ENCODE measurements at regions not wholly inside any gene's neighbourhood (a gene's known extent, or its start where the extent isn't known, plus 50 kb on each side); places are given as distances from the start of the nearest gene placed in this dataset.

DNA sequence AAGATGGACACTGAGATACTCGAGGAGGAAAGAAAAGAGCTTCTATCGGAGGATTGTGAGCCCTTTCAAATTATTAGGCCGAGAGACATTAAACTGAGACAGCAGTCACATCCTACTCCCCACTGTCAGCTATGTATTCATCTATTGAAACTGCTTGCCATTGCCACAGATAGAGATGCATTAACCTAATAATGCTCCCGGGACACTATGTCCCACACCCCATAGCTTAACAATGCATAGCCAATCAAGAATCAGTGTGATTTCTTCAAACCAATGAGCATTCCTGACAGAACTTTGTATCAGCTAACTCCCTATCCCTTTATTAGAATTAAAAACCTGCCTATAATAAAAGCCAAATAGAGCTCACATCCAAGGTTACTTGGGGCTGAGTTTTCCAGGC is 118.1 kb upstream of the NEIL3 start:
- H3K9me3 ChIP-seq (replicated peaks; ENCODE audit: control insufficient read depth, insufficient read depth, low read length): no peaks in the 10 kb centered on the region
- H3K27ac ChIP-seq (ENCODE audit: insufficient read depth, low read depth, low read length): no peak overlapping the region
- no peak overlapping the region for H3K4me3 ChIP-seq (replicated peaks in 1 of 3; ENCODE audit: insufficient read depth in 1 of 3, low read depth in 1 of 3, low read length in 3 of 3)
- POLR2A ChIA-PET: no interaction called here
- no peak overlapping the region for H3K4me2 ChIP-seq (ENCODE audit: insufficient read depth, low read length)
- no peaks in the 10 kb centered on the region for H3K27me3 ChIP-seq (ENCODE audit: control insufficient read depth in 2 of 2, insufficient read depth in 2 of 2, low read length in 2 of 2)
- intact Hi-C loops (cut with micrococcal nuclease) (no loop called here), dilution Hi-C loops (cut with MboI; ENCODE audit: extremely low pct_ligation_motif_present, low sequenced_read_pairs) (no loop called here)
- no peak for TF ChIP-seq POLR2A (IDR thresholded peaks at IDR 0.05; ENCODE audit: low read depth, low read length)
- no peak for TF ChIP-seq EZH2 (IDR thresholded peaks at IDR 0.05; ENCODE audit: borderline replicate concordance, low read depth, low read length, severe bottlenecking)
- TF ChIP-seq POLR2AphosphoS5 (IDR thresholded peaks at IDR 0.05; ENCODE audit: insufficient read depth, low read depth, low read length): no peak
- TF ChIP-seq FOS (IDR thresholded peaks at IDR 0.05; ENCODE audit: borderline replicate concordance, insufficient read depth, low read length): no peak
- TF ChIP-seq, protein P1, sequence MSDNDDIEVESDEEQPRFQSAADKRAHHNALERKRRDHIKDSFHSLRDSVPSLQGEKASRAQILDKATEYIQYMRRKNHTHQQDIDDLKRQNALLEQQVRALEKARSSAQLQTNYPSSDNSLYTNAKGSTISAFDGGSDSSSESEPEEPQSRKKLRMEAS (IDR thresholded peaks at IDR 0.05; ENCODE audit: insufficient read depth, insufficient read length): no peak
- TF ChIP-seq JUN (IDR thresholded peaks at IDR 0.05; ENCODE audit: borderline replicate concordance, insufficient read depth, insufficient read length, low read depth): no peak
- TF ChIP-seq MYC (IDR thresholded peaks at IDR 0.05; ENCODE audit: low read depth, low read length): no peak
- no peaks in the 10 kb centered on the region for H4K20me1 ChIP-seq (replicated peaks; ENCODE audit: control insufficient read depth, extremely low read depth, insufficient read depth, low read length)
- FAIRE-seq: no peak
- H3K36me3 ChIP-seq (ENCODE audit: control insufficient read depth in 2 of 2, extremely low read depth in 1 of 2, insufficient read depth in 2 of 2, low read length in 2 of 2): no peaks in the 10 kb centered on the region
- no peak for DNase-seq (ENCODE audit: low read depth, low spot score)
- H3K79me2 ChIP-seq (ENCODE audit: control insufficient read depth, insufficient read depth, low read length): no peaks in the 10 kb centered on the region
- no peaks in the 10 kb centered on the region for H3K4me1 ChIP-seq (ENCODE audit: control insufficient read depth, extremely low read depth, insufficient read depth, low read length)
- CTCF ChIA-PET: interaction anchor here (0.9 to 1.0 kb wide), 2 partner anchors 9 to 24 kb away, joined by 3 read pairs; no protein-coding TSS in a partner anchor
- no peak overlapping the region for H3K9ac ChIP-seq (replicated peaks; ENCODE audit: extremely low read depth, insufficient read depth, low read length)
- no peak overlapping the region for H2AFZ ChIP-seq (ENCODE audit: low read depth, low read length)
- BruUV-seq (replicated peaks): no TSS peak
- H3K9me1 ChIP-seq (replicated peaks; ENCODE audit: control insufficient read depth, extremely low read depth, insufficient read depth, low read length): no peaks in the 10 kb centered on the region

DNA sequence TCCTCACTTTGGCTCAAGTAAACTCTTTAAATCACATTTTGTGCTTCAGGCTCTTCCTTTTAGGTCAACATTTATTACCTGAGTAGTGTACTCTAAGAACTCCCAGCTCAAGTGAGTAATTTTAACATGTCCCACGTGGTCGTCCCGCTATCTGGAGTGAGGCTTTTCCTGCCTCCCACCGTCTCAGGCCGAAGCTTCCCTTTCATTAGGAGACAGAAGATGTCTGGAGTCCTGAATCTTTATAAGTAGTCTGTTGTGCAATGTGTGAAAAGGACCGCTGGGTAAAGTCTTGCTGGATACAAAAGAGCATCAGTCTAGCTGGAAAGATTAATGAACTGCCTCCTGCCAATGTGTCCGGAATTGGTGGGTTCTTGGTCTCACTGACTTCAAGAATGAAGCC is 117.7 kb upstream of the NEIL3 start:
- FAIRE-seq (no peak), DNase-seq (ENCODE audit: low read depth, low spot score) (no peak)
- dilution Hi-C loops (cut with MboI; ENCODE audit: extremely low pct_ligation_motif_present, low sequenced_read_pairs) (no loop called here), intact Hi-C loops (cut with micrococcal nuclease) (no loop called here)
- POLR2A ChIA-PET: no interaction called here
- Histone ChIP-seq H3K9ac (replicated peaks; ENCODE audit: extremely low read depth, insufficient read depth, low read length) (no peak overlapping the region), H3K4me2 (ENCODE audit: insufficient read depth, low read length) (no peak overlapping the region), H3K27me3 (ENCODE audit: control insufficient read depth in 2 of 2, insufficient read depth in 2 of 2, low read length in 2 of 2) (no peaks in the 10 kb centered on the region), H4K20me1 (replicated peaks; ENCODE audit: control insufficient read depth, extremely low read depth, insufficient read depth, low read length) (no peaks in the 10 kb centered on the region), H3K27ac (ENCODE audit: insufficient read depth, low read depth, low read length) (no peak overlapping the region), H3K36me3 (ENCODE audit: control insufficient read depth in 2 of 2, extremely low read depth in 1 of 2, insufficient read depth in 2 of 2, low read length in 2 of 2) (no peaks in the 10 kb centered on the region), H3K4me1 (ENCODE audit: control insufficient read depth, extremely low read depth, insufficient read depth, low read length) (no peaks in the 10 kb centered on the region), H3K9me3 (replicated peaks; ENCODE audit: control insufficient read depth, insufficient read depth, low read length) (no peaks in the 10 kb centered on the region), H3K79me2 (ENCODE audit: control insufficient read depth, insufficient read depth, low read length) (no peaks in the 10 kb centered on the region), H3K4me3 (replicated peaks in 1 of 3; ENCODE audit: insufficient read depth in 1 of 3, low read depth in 1 of 3, low read length in 3 of 3) (no peak overlapping the region), H2AFZ (ENCODE audit: low read depth, low read length) (no peak overlapping the region), H3K9me1 (replicated peaks; ENCODE audit: control insufficient read depth, extremely low read depth, insufficient read depth, low read length) (no peaks in the 10 kb centered on the region)
- CTCF ChIA-PET: interaction anchor here (0.9 to 1.0 kb wide), 2 partner anchors 8 to 25 kb away, joined by 3 read pairs; no protein-coding TSS in a partner anchor
- BruUV-seq (replicated peaks): no TSS peak
- TF ChIP-seq JUN (IDR thresholded peaks at IDR 0.05; ENCODE audit: borderline replicate concordance, insufficient read depth, insufficient read length, low read depth) (no peak), EZH2 (IDR thresholded peaks at IDR 0.05; ENCODE audit: borderline replicate concordance, low read depth, low read length, severe bottlenecking) (no peak), FOS (IDR thresholded peaks at IDR 0.05; ENCODE audit: borderline replicate concordance, insufficient read depth, low read length) (no peak), MYC (IDR thresholded peaks at IDR 0.05; ENCODE audit: low read depth, low read length) (no peak), POLR2A (IDR thresholded peaks at IDR 0.05; ENCODE audit: low read depth, low read length) (no peak), GATA2 (IDR thresholded peaks at IDR 0.05; ENCODE audit: insufficient read depth, insufficient read length, low read depth, low read length) (no peak), POLR2AphosphoS5 (IDR thresholded peaks at IDR 0.05; ENCODE audit: insufficient read depth, low read depth, low read length) (no peak)
- TF ChIP-seq, protein P2, sequence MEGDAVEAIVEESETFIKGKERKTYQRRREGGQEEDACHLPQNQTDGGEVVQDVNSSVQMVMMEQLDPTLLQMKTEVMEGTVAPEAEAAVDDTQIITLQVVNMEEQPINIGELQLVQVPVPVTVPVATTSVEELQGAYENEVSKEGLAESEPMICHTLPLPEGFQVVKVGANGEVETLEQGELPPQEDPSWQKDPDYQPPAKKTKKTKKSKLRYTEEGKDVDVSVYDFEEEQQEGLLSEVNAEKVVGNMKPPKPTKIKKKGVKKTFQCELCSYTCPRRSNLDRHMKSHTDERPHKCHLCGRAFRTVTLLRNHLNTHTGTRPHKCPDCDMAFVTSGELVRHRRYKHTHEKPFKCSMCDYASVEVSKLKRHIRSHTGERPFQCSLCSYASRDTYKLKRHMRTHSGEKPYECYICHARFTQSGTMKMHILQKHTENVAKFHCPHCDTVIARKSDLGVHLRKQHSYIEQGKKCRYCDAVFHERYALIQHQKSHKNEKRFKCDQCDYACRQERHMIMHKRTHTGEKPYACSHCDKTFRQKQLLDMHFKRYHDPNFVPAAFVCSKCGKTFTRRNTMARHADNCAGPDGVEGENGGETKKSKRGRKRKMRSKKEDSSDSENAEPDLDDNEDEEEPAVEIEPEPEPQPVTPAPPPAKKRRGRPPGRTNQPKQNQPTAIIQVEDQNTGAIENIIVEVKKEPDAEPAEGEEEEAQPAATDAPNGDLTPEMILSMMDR (IDR thresholded peaks at IDR 0.05; ENCODE audit: extremely low read depth in 1 of 2, insufficient read depth in 1 of 2, low read depth in 1 of 2, low read length in 2 of 2): no peak
- TF ChIP-seq, protein P1 (IDR thresholded peaks at IDR 0.05; ENCODE audit: insufficient read depth, insufficient read length): no peak
